SK-N-SH treated with all-trans-retinoic acid at 6 μM for 48 hours (cell line): ENCODE measurements at regions not wholly inside any gene's neighbourhood (a gene's known extent, or its start where the extent isn't known, plus 50 kb on each side); places are given as distances from the start of the nearest gene placed in this dataset.

ENCODE experiments used
- ARNTL ChIP-seq: fragments of 450-650 bp; formaldehyde crosslinking; IDR thresholded peaks from 2 replicates; pipeline ENCODE4 v1.5.0; 2020; ENCODE audit warnings: low read depth, mild to moderate bottlenecking, moderate library complexity, borderline replicate concordance
- CSDC2 ChIP-seq: fragments of 250-450 bp; sonication (Bioruptor Pico); IDR thresholded peaks from 2 replicates; pipeline ENCODE4 v1.5.0; 2020; ENCODE audit warnings: mild to moderate bottlenecking, moderate library complexity
- ESRRG ChIP-seq: fragments of 250-450 bp; sonication (Bioruptor Pico); IDR thresholded peaks from 2 replicates; pipeline ENCODE4 v1.6.1; 2021; ENCODE audit warnings: mild to moderate bottlenecking
- OSR1 ChIP-seq: fragments of 250-450 bp; sonication (Bioruptor Pico); IDR thresholded peaks from 2 replicates; pipeline ENCODE4 v1.8.0; 2022; ENCODE audit warnings: moderate library complexity, mild to moderate bottlenecking, inconsistent platforms
- PPARA ChIP-seq: fragments of 250-450 bp; sonication (Bioruptor Pico); IDR thresholded peaks from 2 replicates; pipeline ENCODE4 v1.5.0; 2020; ENCODE audit warnings: mild to moderate bottlenecking, borderline replicate concordance
- SNAI2 ChIP-seq: fragments of 250-450 bp; sonication (Bioruptor Pico); IDR thresholded peaks from 2 replicates; pipeline ENCODE4 v1.5.0; 2020; ENCODE audit warnings: mild to moderate bottlenecking, moderate library complexity
- TCF4 ChIP-seq: fragments of 250-450 bp; sonication (Bioruptor Pico); IDR thresholded peaks from 2 replicates; pipeline ENCODE4 v1.8.0; 2021; ENCODE audit warnings: mild to moderate bottlenecking, moderate library complexity, borderline replicate concordance
- ZC3H10 ChIP-seq: fragments of 250-450 bp; sonication (Bioruptor Pico); IDR thresholded peaks from 2 replicates; pipeline ENCODE4 v1.5.1; 2021; ENCODE audit warnings: mild to moderate bottlenecking, moderate library complexity
- ZFP3 ChIP-seq: fragments of 250-450 bp; sonication (Bioruptor Pico); IDR thresholded peaks from 2 replicates; pipeline ENCODE4 v1.5.0; 2020; ENCODE audit warnings: mild to moderate bottlenecking, moderate library complexity
- ZFP30 ChIP-seq: fragments of 450-650 bp; formaldehyde crosslinking; IDR thresholded peaks from 2 replicates; pipeline ENCODE4 v1.5.0; 2022; ENCODE audit warnings: mild to moderate bottlenecking, moderate library complexity
- ZNF70 ChIP-seq: fragments of 450-650 bp; formaldehyde crosslinking; IDR thresholded peaks from 2 replicates; pipeline ENCODE4 v1.5.0; 2020; ENCODE audit warnings: mild to moderate bottlenecking, moderate library complexity
- TF ChIP-seq, protein P1 (sequence below): fragments of 250-450 bp; sonication (Bioruptor Pico); IDR thresholded peaks from 2 replicates; pipeline ENCODE4 v1.8.0; 2021; ENCODE audit warnings: low read depth, mild to moderate bottlenecking, moderate library complexity, borderline replicate concordance
- TF ChIP-seq, protein P2 (sequence below): fragments of 250-450 bp; sonication (Bioruptor Pico); IDR thresholded peaks from 2 replicates; pipeline ENCODE4 v1.5.1; 2020; ENCODE audit warnings: low read depth, mild to moderate bottlenecking, moderate library complexity
- TF ChIP-seq, protein P3 (sequence below): fragments of 250-450 bp; sonication (Bioruptor Pico); IDR thresholded peaks from 2 replicates; pipeline ENCODE4 v1.8.0; 2020; ENCODE audit warnings: mild to moderate bottlenecking, moderate library complexity, borderline replicate concordance

DNA sequence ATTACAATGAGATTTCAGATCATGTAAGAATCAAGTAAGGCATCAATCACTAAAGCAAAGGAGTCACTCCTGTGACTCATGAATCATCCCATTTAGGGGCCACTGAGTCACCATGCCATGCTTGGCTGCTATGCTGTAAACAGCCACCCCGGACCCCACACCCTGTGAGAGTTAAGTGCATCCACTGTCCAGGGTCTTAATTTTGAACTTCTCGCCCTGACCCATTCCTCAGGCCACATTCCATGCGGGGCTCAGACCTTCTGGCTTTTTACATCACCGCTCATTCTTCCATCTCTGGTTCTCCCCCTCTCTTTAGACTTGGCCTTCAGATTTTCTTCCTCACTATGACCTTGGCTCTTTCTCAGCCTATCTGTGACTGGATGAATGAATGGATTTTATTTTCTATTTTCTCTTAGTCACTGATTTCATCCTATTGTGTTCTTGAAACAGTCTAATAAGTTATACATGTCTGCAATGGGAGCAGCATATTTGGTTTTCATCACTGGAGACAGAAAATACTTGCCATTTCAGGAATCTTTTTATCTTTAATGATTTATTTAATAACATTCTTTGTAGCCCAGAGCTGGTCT, 239.6 kb downstream of the SKIDA1 start:
- TF ChIP-seq CSDC2 (CRISPR knock-in tag) (no peak), PPARA (CRISPR knock-in tag) (no peak), SNAI2 (CRISPR knock-in tag) (no peak), ZFP3 (CRISPR knock-in tag) (no peak), ZC3H10 (no peak), OSR1 (CRISPR knock-in tag) (no peak), ZFP30 (CRISPR knock-in tag) (no peak), TCF4 (CRISPR knock-in tag) (no peak), ZNF70 (CRISPR knock-in tag) (no peak), ARNTL (no peak), ESRRG (CRISPR knock-in tag) (no peak)
- TF ChIP-seq, protein P1, sequence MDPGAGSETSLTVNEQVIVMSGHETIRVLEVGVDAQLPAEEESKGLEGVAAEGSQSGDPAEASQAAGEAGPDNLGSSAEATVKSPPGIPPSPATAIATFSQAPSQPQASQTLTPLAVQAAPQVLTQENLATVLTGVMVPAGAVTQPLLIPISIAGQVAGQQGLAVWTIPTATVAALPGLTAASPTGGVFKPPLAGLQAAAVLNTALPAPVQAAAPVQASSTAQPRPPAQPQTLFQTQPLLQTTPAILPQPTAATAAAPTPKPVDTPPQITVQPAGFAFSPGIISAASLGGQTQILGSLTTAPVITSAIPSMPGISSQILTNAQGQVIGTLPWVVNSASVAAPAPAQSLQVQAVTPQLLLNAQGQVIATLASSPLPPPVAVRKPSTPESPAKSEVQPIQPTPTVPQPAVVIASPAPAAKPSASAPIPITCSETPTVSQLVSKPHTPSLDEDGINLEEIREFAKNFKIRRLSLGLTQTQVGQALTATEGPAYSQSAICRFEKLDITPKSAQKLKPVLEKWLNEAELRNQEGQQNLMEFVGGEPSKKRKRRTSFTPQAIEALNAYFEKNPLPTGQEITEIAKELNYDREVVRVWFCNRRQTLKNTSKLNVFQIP (CRISPR knock-in tag) = no peak
- TF ChIP-seq, protein P2, sequence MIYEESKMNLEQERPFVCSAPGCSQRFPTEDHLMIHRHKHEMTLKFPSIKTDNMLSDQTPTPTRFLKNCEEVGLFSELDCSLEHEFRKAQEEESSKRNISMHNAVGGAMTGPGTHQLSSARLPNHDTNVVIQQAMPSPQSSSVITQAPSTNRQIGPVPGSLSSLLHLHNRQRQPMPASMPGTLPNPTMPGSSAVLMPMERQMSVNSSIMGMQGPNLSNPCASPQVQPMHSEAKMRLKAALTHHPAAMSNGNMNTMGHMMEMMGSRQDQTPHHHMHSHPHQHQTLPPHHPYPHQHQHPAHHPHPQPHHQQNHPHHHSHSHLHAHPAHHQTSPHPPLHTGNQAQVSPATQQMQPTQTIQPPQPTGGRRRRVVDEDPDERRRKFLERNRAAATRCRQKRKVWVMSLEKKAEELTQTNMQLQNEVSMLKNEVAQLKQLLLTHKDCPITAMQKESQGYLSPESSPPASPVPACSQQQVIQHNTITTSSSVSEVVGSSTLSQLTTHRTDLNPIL (CRISPR knock-in tag) = no peak
- TF ChIP-seq, protein P3, sequence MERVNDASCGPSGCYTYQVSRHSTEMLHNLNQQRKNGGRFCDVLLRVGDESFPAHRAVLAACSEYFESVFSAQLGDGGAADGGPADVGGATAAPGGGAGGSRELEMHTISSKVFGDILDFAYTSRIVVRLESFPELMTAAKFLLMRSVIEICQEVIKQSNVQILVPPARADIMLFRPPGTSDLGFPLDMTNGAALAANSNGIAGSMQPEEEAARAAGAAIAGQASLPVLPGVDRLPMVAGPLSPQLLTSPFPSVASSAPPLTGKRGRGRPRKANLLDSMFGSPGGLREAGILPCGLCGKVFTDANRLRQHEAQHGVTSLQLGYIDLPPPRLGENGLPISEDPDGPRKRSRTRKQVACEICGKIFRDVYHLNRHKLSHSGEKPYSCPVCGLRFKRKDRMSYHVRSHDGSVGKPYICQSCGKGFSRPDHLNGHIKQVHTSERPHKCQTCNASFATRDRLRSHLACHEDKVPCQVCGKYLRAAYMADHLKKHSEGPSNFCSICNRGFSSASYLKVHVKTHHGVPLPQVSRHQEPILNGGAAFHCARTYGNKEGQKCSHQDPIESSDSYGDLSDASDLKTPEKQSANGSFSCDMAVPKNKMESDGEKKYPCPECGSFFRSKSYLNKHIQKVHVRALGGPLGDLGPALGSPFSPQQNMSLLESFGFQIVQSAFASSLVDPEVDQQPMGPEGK (CRISPR knock-in tag) = no peak
